ENCODE measurements at regions not wholly inside any gene's neighbourhood (a gene's known extent, or its start where the extent isn't known, plus 50 kb on each side); places are given as distances from the start of the nearest gene placed in this dataset.

GRCh38 chr4:187065396-187065795 lies 341.7 kb upstream of the FAT1 start:
- no peak for TF ChIP-seq CTCF (IDR thresholded peaks at IDR 0.05)
- no peak for TF ChIP-seq EP300 (IDR thresholded peaks at IDR 0.05)
